SK-N-SH treated with all-trans-retinoic acid at 6 μM for 48 hours (cell line): ENCODE measurements at regions not wholly inside any gene's neighbourhood (a gene's known extent, or its start where the extent isn't known, plus 50 kb on each side); places are given as distances from the start of the nearest gene placed in this dataset.

Experiments used
- ATAC-seq: fragments of 200-7000 bp; cut with Tn5 transposase; 3 replicates; pipeline ENCODE4 v1.9.1; 2020; ENCODE audit warnings: mild to moderate bottlenecking, moderate library complexity
- ARNTL ChIP-seq: fragments of 450-650 bp; formaldehyde crosslinking; IDR thresholded peaks from 2 replicates; pipeline ENCODE4 v1.5.0; 2020; ENCODE audit warnings: low read depth, mild to moderate bottlenecking, moderate library complexity, borderline replicate concordance
- CSDC2 ChIP-seq: fragments of 250-450 bp; sonication (Bioruptor Pico); IDR thresholded peaks from 2 replicates; pipeline ENCODE4 v1.5.0; 2020; ENCODE audit warnings: mild to moderate bottlenecking, moderate library complexity
- GLIS3 ChIP-seq: fragments of 250-450 bp; sonication (Bioruptor Pico); IDR thresholded peaks from 2 replicates; pipeline ENCODE4 v1.5.0; 2020; ENCODE audit warnings: mild to moderate bottlenecking, moderate library complexity
- ISL1 ChIP-seq: fragments of 250-450 bp; sonication (Bioruptor Pico); IDR thresholded peaks from 2 replicates; pipeline ENCODE4 v2.1.2; 2022; ENCODE audit warnings: mild to moderate bottlenecking, moderate library complexity
- OSR1 ChIP-seq: fragments of 250-450 bp; sonication (Bioruptor Pico); IDR thresholded peaks from 2 replicates; pipeline ENCODE4 v1.8.0; 2022; ENCODE audit warnings: moderate library complexity, mild to moderate bottlenecking, inconsistent platforms
- PPARA ChIP-seq: fragments of 250-450 bp; sonication (Bioruptor Pico); IDR thresholded peaks from 2 replicates; pipeline ENCODE4 v1.5.0; 2020; ENCODE audit warnings: mild to moderate bottlenecking, borderline replicate concordance
- RARB ChIP-seq: fragments of 250-450 bp; sonication (Bioruptor Pico); IDR thresholded peaks from 2 replicates; pipeline ENCODE4 v1.8.0; 2021; ENCODE audit warnings: mild to moderate bottlenecking, moderate library complexity
- SNAI2 ChIP-seq: fragments of 250-450 bp; sonication (Bioruptor Pico); IDR thresholded peaks from 2 replicates; pipeline ENCODE4 v1.5.0; 2020; ENCODE audit warnings: mild to moderate bottlenecking, moderate library complexity
- TCF4 ChIP-seq: fragments of 250-450 bp; sonication (Bioruptor Pico); IDR thresholded peaks from 2 replicates; pipeline ENCODE4 v1.8.0; 2021; ENCODE audit warnings: mild to moderate bottlenecking, moderate library complexity, borderline replicate concordance
- TOX ChIP-seq: fragments of 250-450 bp; sonication (Bioruptor Pico); IDR thresholded peaks from 2 replicates; pipeline ENCODE4 v1.8.0; 2021; ENCODE audit warnings: mild to moderate bottlenecking, moderate library complexity, borderline replicate concordance
- ZC3H10 ChIP-seq: fragments of 250-450 bp; sonication (Bioruptor Pico); IDR thresholded peaks from 2 replicates; pipeline ENCODE4 v1.5.1; 2021; ENCODE audit warnings: mild to moderate bottlenecking, moderate library complexity
- ZFP3 ChIP-seq: fragments of 250-450 bp; sonication (Bioruptor Pico); IDR thresholded peaks from 2 replicates; pipeline ENCODE4 v1.5.0; 2020; ENCODE audit warnings: mild to moderate bottlenecking, moderate library complexity
- ZNF565 ChIP-seq: fragments of 450-650 bp; formaldehyde crosslinking; conservative IDR thresholded peaks from 2 replicates; pipeline ENCODE4 v1.5.0; 2020; ENCODE audit warnings: low read depth, mild to moderate bottlenecking, moderate library complexity
- ZNF70 ChIP-seq: fragments of 450-650 bp; formaldehyde crosslinking; IDR thresholded peaks from 2 replicates; pipeline ENCODE4 v1.5.0; 2020; ENCODE audit warnings: mild to moderate bottlenecking, moderate library complexity
- ZNF8 ChIP-seq: fragments of 450-650 bp; formaldehyde crosslinking; IDR thresholded peaks from 2 replicates; pipeline ENCODE4 v1.5.0; 2020; ENCODE audit warnings: mild to moderate bottlenecking, moderate library complexity
- TF ChIP-seq, protein P1 (sequence below): fragments of 250-450 bp; sonication (Bioruptor Pico); IDR thresholded peaks from 2 replicates; pipeline ENCODE4 v1.8.0; 2021; ENCODE audit warnings: low read depth, mild to moderate bottlenecking, moderate library complexity, borderline replicate concordance
- TF ChIP-seq, protein P2 (sequence below): fragments of 250-450 bp; sonication (Bioruptor Pico); IDR thresholded peaks from 2 replicates; pipeline ENCODE4 v1.8.0; 2020; ENCODE audit warnings: mild to moderate bottlenecking, moderate library complexity, borderline replicate concordance
- TF ChIP-seq, protein P3 (sequence below): fragments of 250-450 bp; sonication (Bioruptor Pico); IDR thresholded peaks from 2 replicates; pipeline ENCODE4 v1.5.0; 2020; ENCODE audit warnings: mild to moderate bottlenecking, moderate library complexity
- TF ChIP-seq, protein P4 (sequence below): fragments of 250-450 bp; sonication (Bioruptor Pico); IDR thresholded peaks from 2 replicates; pipeline ENCODE4 v1.5.1; 2020; ENCODE audit warnings: low read depth, mild to moderate bottlenecking, moderate library complexity
- TF ChIP-seq, protein P5 (sequence below): fragments of 250-450 bp; sonication (Bioruptor Pico); IDR thresholded peaks from 2 replicates; pipeline ENCODE4 v1.5.1; 2021; ENCODE audit warnings: mild to moderate bottlenecking, moderate library complexity

DNA sequence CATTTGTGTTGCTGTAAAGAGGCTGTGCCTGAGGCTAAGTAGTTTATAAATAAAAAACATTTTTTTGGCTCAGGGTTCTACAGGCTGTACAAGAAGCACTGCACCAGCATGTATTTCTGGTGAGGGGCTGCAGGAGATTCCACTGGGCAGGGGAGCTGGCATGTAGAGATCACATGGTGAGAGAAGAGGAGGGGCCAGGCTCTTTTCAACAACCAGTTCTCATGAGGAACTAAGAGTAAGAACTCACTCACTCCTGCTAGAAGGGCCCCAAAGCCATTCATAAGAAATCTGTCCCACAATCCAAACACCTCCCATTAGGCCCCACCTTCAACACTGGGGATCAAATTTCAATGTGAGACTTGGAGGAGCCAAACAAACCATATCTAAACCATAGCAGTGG is 214.9 kb upstream of the LMCD1 start (continued):
- TF ChIP-seq OSR1 (CRISPR knock-in tag) (no peak), ISL1 (CRISPR knock-in tag) (no peak)

DNA sequence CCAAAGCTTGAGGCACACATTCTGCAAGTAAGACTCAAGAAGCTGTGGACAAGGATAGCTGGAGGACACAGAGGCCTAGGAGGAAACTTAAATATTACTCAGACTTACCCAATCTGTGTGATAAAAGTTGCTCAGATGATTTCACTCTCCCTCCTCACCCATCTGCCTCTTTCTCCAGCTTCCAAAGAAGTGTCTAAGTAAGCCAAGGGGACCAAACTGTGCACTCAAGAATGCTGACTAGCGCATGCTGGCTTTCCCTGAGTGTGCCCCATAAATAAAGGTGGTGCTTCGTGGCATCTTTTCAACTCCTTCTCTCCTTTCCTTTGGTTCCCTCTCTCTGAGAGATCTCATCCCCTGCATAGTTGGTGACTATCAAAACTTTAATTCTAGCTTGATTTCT is 211.0 kb upstream of the LMCD1 start:
- no peak for TF ChIP-seq ARNTL
- no peak for TF ChIP-seq TCF4 (CRISPR knock-in tag)
- TF ChIP-seq, protein P1, sequence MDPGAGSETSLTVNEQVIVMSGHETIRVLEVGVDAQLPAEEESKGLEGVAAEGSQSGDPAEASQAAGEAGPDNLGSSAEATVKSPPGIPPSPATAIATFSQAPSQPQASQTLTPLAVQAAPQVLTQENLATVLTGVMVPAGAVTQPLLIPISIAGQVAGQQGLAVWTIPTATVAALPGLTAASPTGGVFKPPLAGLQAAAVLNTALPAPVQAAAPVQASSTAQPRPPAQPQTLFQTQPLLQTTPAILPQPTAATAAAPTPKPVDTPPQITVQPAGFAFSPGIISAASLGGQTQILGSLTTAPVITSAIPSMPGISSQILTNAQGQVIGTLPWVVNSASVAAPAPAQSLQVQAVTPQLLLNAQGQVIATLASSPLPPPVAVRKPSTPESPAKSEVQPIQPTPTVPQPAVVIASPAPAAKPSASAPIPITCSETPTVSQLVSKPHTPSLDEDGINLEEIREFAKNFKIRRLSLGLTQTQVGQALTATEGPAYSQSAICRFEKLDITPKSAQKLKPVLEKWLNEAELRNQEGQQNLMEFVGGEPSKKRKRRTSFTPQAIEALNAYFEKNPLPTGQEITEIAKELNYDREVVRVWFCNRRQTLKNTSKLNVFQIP (CRISPR knock-in tag), result no peak
- TF ChIP-seq ZNF70 (CRISPR knock-in tag), result no peak
- no peak for ATAC-seq

DNA sequence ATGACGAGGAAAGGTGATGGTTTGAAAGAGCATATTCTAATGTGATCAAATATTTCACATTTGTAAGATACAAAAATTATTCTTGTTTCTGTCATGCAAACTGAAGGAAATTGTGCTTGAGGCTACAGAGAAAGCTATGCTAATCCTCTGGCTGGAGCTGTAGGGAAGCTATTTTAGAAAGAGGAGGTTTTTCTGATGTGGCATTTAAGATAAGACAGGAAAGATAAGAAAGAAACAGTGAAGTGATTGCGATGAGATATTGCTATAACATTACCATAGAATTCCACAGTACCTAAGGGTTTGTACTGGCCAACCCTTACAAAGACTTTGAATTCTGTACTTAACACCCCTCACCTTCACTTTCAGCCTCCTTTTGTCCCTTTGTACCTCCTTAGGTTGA is 205.2 kb upstream of the LMCD1 start:
- ATAC-seq, result no peak
- TF ChIP-seq TOX (no peak), ISL1 (CRISPR knock-in tag) (no peak), ZNF70 (CRISPR knock-in tag) (no peak), CSDC2 (CRISPR knock-in tag) (no peak), RARB (no peak), GLIS3 (CRISPR knock-in tag) (no peak), TCF4 (CRISPR knock-in tag) (no peak), ZNF8 (no peak), ZNF565 (CRISPR knock-in tag) (no peak), ZFP3 (CRISPR knock-in tag) (no peak)
- TF ChIP-seq, protein P1 (CRISPR knock-in tag), result no peak
- TF ChIP-seq, protein P2, sequence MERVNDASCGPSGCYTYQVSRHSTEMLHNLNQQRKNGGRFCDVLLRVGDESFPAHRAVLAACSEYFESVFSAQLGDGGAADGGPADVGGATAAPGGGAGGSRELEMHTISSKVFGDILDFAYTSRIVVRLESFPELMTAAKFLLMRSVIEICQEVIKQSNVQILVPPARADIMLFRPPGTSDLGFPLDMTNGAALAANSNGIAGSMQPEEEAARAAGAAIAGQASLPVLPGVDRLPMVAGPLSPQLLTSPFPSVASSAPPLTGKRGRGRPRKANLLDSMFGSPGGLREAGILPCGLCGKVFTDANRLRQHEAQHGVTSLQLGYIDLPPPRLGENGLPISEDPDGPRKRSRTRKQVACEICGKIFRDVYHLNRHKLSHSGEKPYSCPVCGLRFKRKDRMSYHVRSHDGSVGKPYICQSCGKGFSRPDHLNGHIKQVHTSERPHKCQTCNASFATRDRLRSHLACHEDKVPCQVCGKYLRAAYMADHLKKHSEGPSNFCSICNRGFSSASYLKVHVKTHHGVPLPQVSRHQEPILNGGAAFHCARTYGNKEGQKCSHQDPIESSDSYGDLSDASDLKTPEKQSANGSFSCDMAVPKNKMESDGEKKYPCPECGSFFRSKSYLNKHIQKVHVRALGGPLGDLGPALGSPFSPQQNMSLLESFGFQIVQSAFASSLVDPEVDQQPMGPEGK (CRISPR knock-in tag), result no peak
- TF ChIP-seq, all 23 proteins: peak for 0

DNA sequence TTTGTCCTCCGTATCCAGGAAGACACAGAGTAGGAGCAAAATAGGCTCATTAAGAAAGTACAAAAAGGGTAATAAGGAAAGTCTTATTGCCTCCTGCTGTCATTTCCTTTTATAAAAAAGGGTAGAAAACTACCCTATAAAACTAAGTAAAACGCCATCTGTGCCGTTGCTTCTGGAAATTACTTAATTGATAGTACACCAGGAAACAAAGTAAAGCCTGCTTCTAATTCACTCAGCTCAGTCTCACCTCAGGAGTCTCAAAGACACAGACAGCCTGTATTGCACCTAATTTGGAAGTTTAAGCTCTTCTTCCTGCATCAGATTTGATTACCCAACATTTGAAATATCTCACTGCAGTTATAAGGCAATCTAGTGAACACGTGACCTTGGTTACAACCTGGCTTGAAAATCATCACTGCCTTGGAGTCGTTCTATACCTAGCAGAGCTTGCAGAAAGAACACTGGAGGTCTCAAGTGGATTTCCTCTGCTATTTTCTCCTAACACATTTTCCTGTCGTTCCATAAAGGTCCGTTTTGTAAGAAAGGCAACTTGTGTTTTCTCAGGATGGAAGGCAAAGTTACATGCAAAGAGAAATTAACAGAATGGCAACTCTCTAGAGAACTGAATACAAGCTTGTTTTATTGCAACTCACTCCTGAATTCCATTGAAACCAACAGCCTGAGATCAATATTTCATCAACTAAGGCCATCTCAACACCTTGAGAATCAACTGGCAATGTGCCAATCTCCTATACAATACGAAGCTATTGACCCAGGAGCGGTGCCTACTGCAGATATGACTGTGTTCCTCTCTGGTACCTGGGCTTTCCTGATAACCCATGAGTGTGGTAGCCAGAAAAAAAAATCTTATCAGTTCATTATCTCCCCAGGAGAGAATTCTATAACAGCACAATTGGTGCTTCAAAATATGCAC is 203.3 kb upstream of the LMCD1 start:
- ATAC-seq, result no peak
- TF ChIP-seq, protein P3, sequence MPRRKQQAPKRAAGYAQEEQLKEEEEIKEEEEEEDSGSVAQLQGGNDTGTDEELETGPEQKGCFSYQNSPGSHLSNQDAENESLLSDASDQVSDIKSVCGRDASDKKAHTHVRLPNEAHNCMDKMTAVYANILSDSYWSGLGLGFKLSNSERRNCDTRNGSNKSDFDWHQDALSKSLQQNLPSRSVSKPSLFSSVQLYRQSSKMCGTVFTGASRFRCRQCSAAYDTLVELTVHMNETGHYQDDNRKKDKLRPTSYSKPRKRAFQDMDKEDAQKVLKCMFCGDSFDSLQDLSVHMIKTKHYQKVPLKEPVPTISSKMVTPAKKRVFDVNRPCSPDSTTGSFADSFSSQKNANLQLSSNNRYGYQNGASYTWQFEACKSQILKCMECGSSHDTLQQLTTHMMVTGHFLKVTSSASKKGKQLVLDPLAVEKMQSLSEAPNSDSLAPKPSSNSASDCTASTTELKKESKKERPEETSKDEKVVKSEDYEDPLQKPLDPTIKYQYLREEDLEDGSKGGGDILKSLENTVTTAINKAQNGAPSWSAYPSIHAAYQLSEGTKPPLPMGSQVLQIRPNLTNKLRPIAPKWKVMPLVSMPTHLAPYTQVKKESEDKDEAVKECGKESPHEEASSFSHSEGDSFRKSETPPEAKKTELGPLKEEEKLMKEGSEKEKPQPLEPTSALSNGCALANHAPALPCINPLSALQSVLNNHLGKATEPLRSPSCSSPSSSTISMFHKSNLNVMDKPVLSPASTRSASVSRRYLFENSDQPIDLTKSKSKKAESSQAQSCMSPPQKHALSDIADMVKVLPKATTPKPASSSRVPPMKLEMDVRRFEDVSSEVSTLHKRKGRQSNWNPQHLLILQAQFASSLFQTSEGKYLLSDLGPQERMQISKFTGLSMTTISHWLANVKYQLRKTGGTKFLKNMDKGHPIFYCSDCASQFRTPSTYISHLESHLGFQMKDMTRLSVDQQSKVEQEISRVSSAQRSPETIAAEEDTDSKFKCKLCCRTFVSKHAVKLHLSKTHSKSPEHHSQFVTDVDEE (CRISPR knock-in tag), result no peak
- no peak for TF ChIP-seq RARB
- TF ChIP-seq ZNF70 (CRISPR knock-in tag), result no peak
- TF ChIP-seq, protein P1 (CRISPR knock-in tag), result no peak
- TF ChIP-seq TCF4 (CRISPR knock-in tag), result no peak
- no peak for TF ChIP-seq ARNTL
- TF ChIP-seq ZNF565 (CRISPR knock-in tag), result no peak
- no peak for TF ChIP-seq GLIS3 (CRISPR knock-in tag)
- TF ChIP-seq, protein P4, sequence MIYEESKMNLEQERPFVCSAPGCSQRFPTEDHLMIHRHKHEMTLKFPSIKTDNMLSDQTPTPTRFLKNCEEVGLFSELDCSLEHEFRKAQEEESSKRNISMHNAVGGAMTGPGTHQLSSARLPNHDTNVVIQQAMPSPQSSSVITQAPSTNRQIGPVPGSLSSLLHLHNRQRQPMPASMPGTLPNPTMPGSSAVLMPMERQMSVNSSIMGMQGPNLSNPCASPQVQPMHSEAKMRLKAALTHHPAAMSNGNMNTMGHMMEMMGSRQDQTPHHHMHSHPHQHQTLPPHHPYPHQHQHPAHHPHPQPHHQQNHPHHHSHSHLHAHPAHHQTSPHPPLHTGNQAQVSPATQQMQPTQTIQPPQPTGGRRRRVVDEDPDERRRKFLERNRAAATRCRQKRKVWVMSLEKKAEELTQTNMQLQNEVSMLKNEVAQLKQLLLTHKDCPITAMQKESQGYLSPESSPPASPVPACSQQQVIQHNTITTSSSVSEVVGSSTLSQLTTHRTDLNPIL (CRISPR knock-in tag), result no peak
- no peak for TF ChIP-seq ZNF8
- no peak for TF ChIP-seq SNAI2 (CRISPR knock-in tag)
- TF ChIP-seq TOX, result no peak
- TF ChIP-seq PPARA (CRISPR knock-in tag), result no peak
- TF ChIP-seq, protein P5, sequence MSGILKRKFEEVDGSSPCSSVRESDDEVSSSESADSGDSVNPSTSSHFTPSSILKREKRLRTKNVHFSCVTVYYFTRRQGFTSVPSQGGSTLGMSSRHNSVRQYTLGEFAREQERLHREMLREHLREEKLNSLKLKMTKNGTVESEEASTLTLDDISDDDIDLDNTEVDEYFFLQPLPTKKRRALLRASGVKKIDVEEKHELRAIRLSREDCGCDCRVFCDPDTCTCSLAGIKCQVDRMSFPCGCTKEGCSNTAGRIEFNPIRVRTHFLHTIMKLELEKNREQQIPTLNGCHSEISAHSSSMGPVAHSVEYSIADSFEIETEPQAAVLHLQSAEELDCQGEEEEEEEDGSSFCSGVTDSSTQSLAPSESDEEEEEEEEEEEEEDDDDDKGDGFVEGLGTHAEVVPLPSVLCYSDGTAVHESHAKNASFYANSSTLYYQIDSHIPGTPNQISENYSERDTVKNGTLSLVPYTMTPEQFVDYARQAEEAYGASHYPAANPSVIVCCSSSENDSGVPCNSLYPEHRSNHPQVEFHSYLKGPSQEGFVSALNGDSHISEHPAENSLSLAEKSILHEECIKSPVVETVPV (CRISPR knock-in tag), result no peak
- TF ChIP-seq ZC3H10 (CRISPR knock-in tag), result no peak
- TF ChIP-seq OSR1 (CRISPR knock-in tag), result no peak
